ENCODE measurements at regions not wholly inside any gene's neighbourhood (a gene's known extent, or its start where the extent isn't known, plus 50 kb on each side); places are given as distances from the start of the nearest gene placed in this dataset.

GRCh38 chr3:159216311-159216710, 414.5 kb downstream of the MFSD1 start:
- Histone ChIP-seq H3K27me3 (ENCODE audit: control insufficient read depth, extremely low read depth, insufficient read depth, low read length) (no peaks in the 10 kb centered on the region), H4K20me1 (ENCODE audit: control insufficient read depth, extremely low read depth, insufficient read depth, low read length) (no peaks in the 10 kb centered on the region), H3K9me1 (ENCODE audit: control insufficient read depth, extremely low read depth, insufficient read depth, low read length) (no peaks in the 10 kb centered on the region), H2AFZ (ENCODE audit: control insufficient read depth, low read length) (no peak overlapping the region), H3K27ac (ENCODE audit: control insufficient read depth, insufficient read depth, low read length) (no peak overlapping the region), H3K4me1 (ENCODE audit: control insufficient read depth, extremely low read depth, insufficient read depth, low read length) (no peaks in the 10 kb centered on the region), H3K9me3 (ENCODE audit: control insufficient read depth, low read depth, low read length) (no peaks in the 10 kb centered on the region), H3K4me2 (ENCODE audit: control insufficient read depth, extremely low read depth, insufficient read depth, low read depth, low read length) (no peak overlapping the region), H3K79me2 (ENCODE audit: control insufficient read depth, insufficient read depth, low read length) (no peaks in the 10 kb centered on the region), H3K36me3 (ENCODE audit: control insufficient read depth in 2 of 2, extremely low read depth in 1 of 2, insufficient read depth in 2 of 2, low read length in 2 of 2) (no peaks in the 10 kb centered on the region), H3K4me3 (ENCODE audit: control insufficient read depth in 2 of 3, extremely low read depth in 1 of 3, insufficient read depth in 2 of 3, low read depth in 1 of 3, low read length in 3 of 3) (no peak overlapping the region), H3K9ac (ENCODE audit: control insufficient read depth, extremely low read depth, insufficient read depth, low read length) (no peak overlapping the region)
- no peak for DNase-seq (ENCODE audit: low read depth, low spot score)
- no peak for FAIRE-seq
- dilution Hi-C loops (cut with MboI; ENCODE audit: extremely low pct_ligation_motif_present, low sequenced_read_pairs) = no loop called here
- no peak for TF ChIP-seq CTCF (optimal IDR thresholded peaks at IDR 0.05 in 1 of 3, IDR thresholded peaks at IDR 0.05 in 1 of 3, conservative IDR thresholded peaks at IDR 0.05 in 1 of 3; ENCODE audit: extremely low read depth in 1 of 3, insufficient read depth in 2 of 3, low read length in 3 of 3)

- FAIRE-seq = no peak
- Histone ChIP-seq H3K9me1 (ENCODE audit: control insufficient read depth, extremely low read depth, insufficient read depth, low read length) (no peaks in the 10 kb centered on the region), H3K9ac (ENCODE audit: control insufficient read depth, extremely low read depth, insufficient read depth, low read length) (no peak overlapping the region), H3K4me3 (ENCODE audit: control insufficient read depth in 2 of 3, extremely low read depth in 1 of 3, insufficient read depth in 2 of 3, low read depth in 1 of 3, low read length in 3 of 3) (no peak overlapping the region), H3K27me3 (ENCODE audit: control insufficient read depth, extremely low read depth, insufficient read depth, low read length) (no peaks in the 10 kb centered on the region), H3K27ac (ENCODE audit: control insufficient read depth, insufficient read depth, low read length) (no peak overlapping the region), H3K36me3 (ENCODE audit: control insufficient read depth in 2 of 2, extremely low read depth in 1 of 2, insufficient read depth in 2 of 2, low read length in 2 of 2) (no peaks in the 10 kb centered on the region), H4K20me1 (ENCODE audit: control insufficient read depth, extremely low read depth, insufficient read depth, low read length) (no peaks in the 10 kb centered on the region), H3K4me2 (ENCODE audit: control insufficient read depth, extremely low read depth, insufficient read depth, low read depth, low read length) (no peak overlapping the region), H3K79me2 (ENCODE audit: control insufficient read depth, insufficient read depth, low read length) (no peaks in the 10 kb centered on the region), H3K4me1 (ENCODE audit: control insufficient read depth, extremely low read depth, insufficient read depth, low read length) (no peaks in the 10 kb centered on the region), H3K9me3 (ENCODE audit: control insufficient read depth, low read depth, low read length) (no peaks in the 10 kb centered on the region), H2AFZ (ENCODE audit: control insufficient read depth, low read length) (no peak overlapping the region)
- no peak for DNase-seq (ENCODE audit: low read depth, low spot score)
- dilution Hi-C loops (cut with MboI; ENCODE audit: extremely low pct_ligation_motif_present, low sequenced_read_pairs) = no loop called here
- no peak for TF ChIP-seq CTCF (optimal IDR thresholded peaks at IDR 0.05 in 1 of 3, IDR thresholded peaks at IDR 0.05 in 1 of 3, conservative IDR thresholded peaks at IDR 0.05 in 1 of 3; ENCODE audit: extremely low read depth in 1 of 3, insufficient read depth in 2 of 3, low read length in 3 of 3)
- no peak for TF ChIP-seq EZH2 (IDR thresholded peaks at IDR 0.05; ENCODE audit: low read length)
Observed at GRCh38 chr3:159219231-159219630, 417.4 kb downstream of the MFSD1 start.
